B cell (primary cell): ENCODE measurements at regions not wholly inside any gene's neighbourhood (a gene's known extent, or its start where the extent isn't known, plus 50 kb on each side); places are given as distances from the start of the nearest gene placed in this dataset.

Experiments
- ATAC-seq: fragments of 200-7000 bp; cut with Tn5 transposase; one replicate; pipeline ENCODE4 v1.10.0; 2021; ENCODE audit warnings: low read depth, mild to moderate bottlenecking, moderate number of reproducible peaks, moderate library complexity
- CTCF ChIA-PET: fragments of 350-600 bp; sonication (Branson Sonifier 250); formaldehyde crosslinking; loops from one replicate; lab custom pipeline; 2021; ENCODE audit warnings: antibody characterized with exemption, inconsistent platforms; lab: Charles Lee
- POLR2A ChIA-PET: fragments of 350-600 bp; sonication (Branson Sonifier 250); formaldehyde crosslinking; loops from one replicate; lab custom pipeline; 2021; ENCODE audit warnings: antibody characterized with exemption; lab: Charles Lee
- DNase-seq: peaks from one replicate; pipeline ENCODE4 v3.0.0; 2013
- H2AFZ ChIP-seq: 2 replicates; pipeline ENCODE4 v1.6.1; 2012; ENCODE audit warnings: mild to moderate bottlenecking, low read depth, low read length; ENCODE audit not compliant: insufficient read depth, poor library complexity, severe bottlenecking
- H3K27ac ChIP-seq, 2 donors: 1 replicate in 1 of 2; 2 replicates in 1 of 2; pipeline ENCODE4 v1.5.1; 2012 to 2013; ENCODE audit warnings: low read length in 2 of 2, mild to moderate bottlenecking in 2 of 2, moderate library complexity in 1 of 2
- H3K27me3 ChIP-seq, 4 experiments: fragments of 200-600 bp in 1 of 4; sonication (generic) in 1 of 4; replicated peaks in 1 of 4; 1 replicate in 2 of 4; 2 replicates in 2 of 4; pipeline versions ENCODE4 v1.6.1 to v1.7.0; 2013 to 2016; ENCODE audit warnings: low read length in 3 of 4, mild to moderate bottlenecking in 2 of 4, mixed read lengths in 1 of 4, moderate library complexity in 1 of 4; ENCODE audit not compliant: insufficient read depth in 4 of 4, control insufficient read depth in 3 of 4; ENCODE audit errors: control extremely low read depth in 1 of 4
- H3K36me3 ChIP-seq, 2 experiments: replicated peaks in 1 of 2; 1 replicate in 1 of 2; 2 replicates in 1 of 2; pipeline versions ENCODE4 v1.6.1 to v1.7.1; 2013; ENCODE audit warnings: low read length in 1 of 2; ENCODE audit not compliant: insufficient read depth in 2 of 2, control insufficient read depth in 1 of 2; ENCODE audit errors: control extremely low read depth in 1 of 2, extremely low read depth in 1 of 2
- H3K4me1 ChIP-seq, 2 donors: fragments of 200-600 bp in 1 of 2; sonication (generic) in 1 of 2; 1 replicate in 1 of 2; 2 replicates in 1 of 2; pipeline versions ENCODE4 v1.5.1 to v1.6.1; 2013 to 2017; ENCODE audit warnings: low read length in 2 of 2; ENCODE audit not compliant: control insufficient read depth in 2 of 2, insufficient read depth in 2 of 2
- H3K4me2 ChIP-seq: replicated peaks from 2 replicates; pipeline ENCODE3; 2012; ENCODE audit warnings: mild to moderate bottlenecking, low read depth, low read length; ENCODE audit not compliant: poor library complexity, severe bottlenecking
- H3K4me3 ChIP-seq, 5 experiments: fragments of 200-600 bp in 1 of 5; sonication (generic) in 1 of 5; 1 replicate in 3 of 5; 2 replicates in 2 of 5; pipeline versions ENCODE4 v1.5.1 to v1.7.0; 2011 to 2016; ENCODE audit warnings: low read length in 4 of 5, mild to moderate bottlenecking in 4 of 5, low read depth in 2 of 5, control low read depth in 1 of 5, moderate library complexity in 1 of 5; ENCODE audit not compliant: insufficient read depth in 1 of 5; ENCODE audit errors: control extremely low read depth in 1 of 5, extremely low read depth in 1 of 5
- H3K79me2 ChIP-seq: fragments of 200-600 bp; sonication (generic); one replicate; pipeline ENCODE4 v1.6.0; 2016; ENCODE audit warnings: low read length; ENCODE audit not compliant: control insufficient read depth, insufficient read depth
- H3K9ac ChIP-seq: fragments of 200-600 bp; sonication (generic); 2 replicates; pipeline ENCODE4 v1.6.1; 2017; ENCODE audit warnings: mild to moderate bottlenecking, low read length, moderate library complexity
- H3K9me3 ChIP-seq, 3 donors: one replicate each; pipeline versions ENCODE4 v1.6.1 to v1.7.1; 2013; ENCODE audit warnings: low read length in 2 of 3; ENCODE audit not compliant: control insufficient read depth in 2 of 3, insufficient read depth in 1 of 3; ENCODE audit errors: control extremely low read depth in 1 of 3
- H4K20me1 ChIP-seq: 2 replicates; pipeline ENCODE4 v1.6.0; 2012; ENCODE audit warnings: mild to moderate bottlenecking, low read length; ENCODE audit not compliant: insufficient read depth, control insufficient read depth, poor library complexity, severe bottlenecking
- H3K27ac Mint-ChIP-seq: one replicate; pipeline ENCODE4 v1.8.0; 2021; ENCODE audit warnings: mixed read lengths
- H3K27me3 Mint-ChIP-seq: one replicate; pipeline ENCODE4 v1.8.0; 2021; ENCODE audit warnings: mixed read lengths
- H3K4me1 Mint-ChIP-seq: one replicate; pipeline ENCODE4 v1.8.0; 2021; ENCODE audit warnings: mixed read lengths
- H3K4me3 Mint-ChIP-seq: one replicate; pipeline ENCODE4 v1.8.0; 2021; ENCODE audit warnings: mixed read lengths
- H3K9me3 Mint-ChIP-seq: one replicate; pipeline ENCODE4 v1.8.0; 2022; ENCODE audit warnings: mixed read lengths; ENCODE audit not compliant: insufficient read depth
- EZH2 ChIP-seq: IDR thresholded peaks from 2 replicates; pipeline ENCODE4 v1.6.1; 2012; ENCODE audit warnings: borderline replicate concordance, low read depth, mild to moderate bottlenecking, moderate library complexity, low read length; ENCODE audit not compliant: insufficient read depth, poor library complexity, severe bottlenecking
- WGBS: methylation state at CpG from one replicate; pipeline ENCODE4 v1.1.5; 2013; ENCODE audit warnings: missing lambda C conversion rate; ENCODE audit not compliant: insufficient coverage; 5-methylcytosine and 5-hydroxymethylcytosine counted together
- intact Hi-C: fragments of 100-400 bp; cut with micrococcal nuclease; formaldehyde crosslinking; loops from one replicate; pipeline ENCODE4 v1.10.0; 2022
- TF ChIP-seq, protein P1 (sequence below): fragments of 200-600 bp; IDR thresholded peaks from one replicate; pipeline ENCODE4 v1.8.0; 2022; ENCODE audit warnings: antibody characterized with exemption, mild to moderate bottlenecking

GRCh38 chr14:57069702-57070101 lies 199.0 kb downstream of the EXOC5 start:
- 82% methylated on average over 2 of the region's 5 CpGs for WGBS
- ATAC-seq = no peak
- intact Hi-C loops = loop anchor here (5.0 kb wide), 1 partner anchor 407 kb away; no protein-coding TSS in a partner anchor
- ChIA-PET CTCF (no interaction called here), POLR2A (no interaction called here)
- Histone ChIP-seq H3K36me3 (no peaks in the 10 kb centered on the region), H4K20me1 (no peaks in the 10 kb centered on the region), H3K4me2 (no peak overlapping the region), H2AFZ (no peak overlapping the region), H3K9me3 (no peaks in the 10 kb centered on the region), H3K79me2 (no peaks in the 10 kb centered on the region), H3K9ac (no peak overlapping the region), H3K27ac (no peak overlapping the region), H3K27me3 (peaks cover 0 to 9% (median 1%) of the 10 kb centered on the region in 4 experiments), H3K4me3 (no peak overlapping the region), H3K4me1 (no peaks in the 10 kb centered on the region)
- DNase-seq = no peak
- no peak for TF ChIP-seq EZH2
- TF ChIP-seq, protein P1, sequence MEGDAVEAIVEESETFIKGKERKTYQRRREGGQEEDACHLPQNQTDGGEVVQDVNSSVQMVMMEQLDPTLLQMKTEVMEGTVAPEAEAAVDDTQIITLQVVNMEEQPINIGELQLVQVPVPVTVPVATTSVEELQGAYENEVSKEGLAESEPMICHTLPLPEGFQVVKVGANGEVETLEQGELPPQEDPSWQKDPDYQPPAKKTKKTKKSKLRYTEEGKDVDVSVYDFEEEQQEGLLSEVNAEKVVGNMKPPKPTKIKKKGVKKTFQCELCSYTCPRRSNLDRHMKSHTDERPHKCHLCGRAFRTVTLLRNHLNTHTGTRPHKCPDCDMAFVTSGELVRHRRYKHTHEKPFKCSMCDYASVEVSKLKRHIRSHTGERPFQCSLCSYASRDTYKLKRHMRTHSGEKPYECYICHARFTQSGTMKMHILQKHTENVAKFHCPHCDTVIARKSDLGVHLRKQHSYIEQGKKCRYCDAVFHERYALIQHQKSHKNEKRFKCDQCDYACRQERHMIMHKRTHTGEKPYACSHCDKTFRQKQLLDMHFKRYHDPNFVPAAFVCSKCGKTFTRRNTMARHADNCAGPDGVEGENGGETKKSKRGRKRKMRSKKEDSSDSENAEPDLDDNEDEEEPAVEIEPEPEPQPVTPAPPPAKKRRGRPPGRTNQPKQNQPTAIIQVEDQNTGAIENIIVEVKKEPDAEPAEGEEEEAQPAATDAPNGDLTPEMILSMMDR = no peak
- no peak overlapping the region for H3K4me3 Mint-ChIP-seq
- H3K27ac Mint-ChIP-seq = no peak overlapping the region
- peaks cover 34% of the 10 kb centered on the region for H3K27me3 Mint-ChIP-seq
- H3K4me1 Mint-ChIP-seq = peaks cover 3% of the 10 kb centered on the region
- H3K9me3 Mint-ChIP-seq = no peaks in the 10 kb centered on the region

- Histone ChIP-seq H3K9ac (no peak overlapping the region), H3K27ac (no peak overlapping the region), H3K9me3 (no peaks in the 10 kb centered on the region), H3K4me3 (no peak overlapping the region), H4K20me1 (no peaks in the 10 kb centered on the region), H3K79me2 (no peaks in the 10 kb centered on the region), H3K36me3 (no peaks in the 10 kb centered on the region), H3K27me3 (peaks cover 0 to 9% (median 1%) of the 10 kb centered on the region in 4 experiments), H3K4me2 (no peak overlapping the region), H3K4me1 (no peaks in the 10 kb centered on the region), H2AFZ (no peak overlapping the region)
- ChIA-PET POLR2A (no interaction called here), CTCF (no interaction called here)
- Mint-ChIP-seq H3K9me3 (no peaks in the 10 kb centered on the region), H3K4me3 (no peak overlapping the region), H3K27me3 (peaks cover 32% of the 10 kb centered on the region), H3K27ac (no peak overlapping the region), H3K4me1 (peaks cover 3% of the 10 kb centered on the region)
- intact Hi-C loops = loop anchor here (5.0 kb wide), 1 partner anchor 406 kb away; no protein-coding TSS in a partner anchor
- TF ChIP-seq EZH2 = no peak
- TF ChIP-seq, protein P1 = no peak
- DNase-seq (no peak), ATAC-seq (no peak)
- 35% methylated on average over 4 of the region's 8 CpGs for WGBS
Measured at GRCh38 chr14:57068511-57068910, 200.2 kb downstream of the EXOC5 start.
